OCI-LY3 (cell line): ENCODE measurements at regions not wholly inside any gene's neighbourhood (a gene's known extent, or its start where the extent isn't known, plus 50 kb on each side); places are given as distances from the start of the nearest gene placed in this dataset.

Experiments
- CTCF ChIP-seq: fragments of 200-600, 300-600 bp; sonication (generic); IDR thresholded peaks from 2 replicates; pipeline ENCODE4 v1.5.1; 2014; ENCODE audit warnings: antibody characterized with exemption, low read length, low read depth
- EZH2phosphoT487 ChIP-seq: fragments of 200-600 bp; shearing (Covaris generic); IDR thresholded peaks from 2 replicates; pipeline ENCODE4 v1.6.1; 2018; ENCODE audit warnings: antibody characterized with exemption, mixed run types, low read depth

GRCh38 chr13:31462766-31463165 is 263.0 kb downstream of the B3GLCT start:
- TF ChIP-seq CTCF (no peak), EZH2phosphoT487 (no peak)
